WTC11 (cell line): ENCODE measurements at regions not wholly inside any gene's neighbourhood (a gene's known extent, or its start where the extent isn't known, plus 50 kb on each side); places are given as distances from the start of the nearest gene placed in this dataset.

Experiments used
- ATAC-seq: fragments of 200-7000 bp; cut with Tn5 transposase; 2 replicates; pipeline ENCODE4 v1.10.0; 2021; ENCODE audit warnings: mild to moderate bottlenecking, moderate library complexity
- CTCF ChIA-PET: fragments of 300-600 bp; sonication (Branson Sonifier 250); formaldehyde crosslinking; loops from one replicate; lab custom pipeline; 2021; ENCODE audit warnings: antibody characterized with exemption; lab: Charles Lee
- POLR2A ChIA-PET: fragments of 350-600 bp; sonication (Branson Sonifier 250); formaldehyde crosslinking; loops from one replicate; lab custom pipeline; 2021; ENCODE audit warnings: antibody characterized with exemption; lab: Charles Lee
- DNase-seq: peaks from one replicate; pipeline ENCODE4 v3.0.0; 2021; ENCODE audit warnings: low spot score
- H3K27ac Mint-ChIP-seq: 2 replicates; pipeline ENCODE4 v1.8.0; 2021; ENCODE audit warnings: mixed read lengths
- H3K27me3 Mint-ChIP-seq: 2 replicates; pipeline ENCODE4 v1.8.0; 2021; ENCODE audit warnings: low read depth, mild to moderate bottlenecking, moderate library complexity, mixed read lengths
- H3K36me3 Mint-ChIP-seq: 2 replicates; pipeline ENCODE4 v1.8.0; 2021; ENCODE audit warnings: mixed read lengths
- H3K4me1 Mint-ChIP-seq: 2 replicates; pipeline ENCODE4 v1.8.0; 2022; ENCODE audit warnings: mixed read lengths
- H3K4me3 Mint-ChIP-seq: 2 replicates; pipeline ENCODE4 v1.8.0; 2021; ENCODE audit warnings: mild to moderate bottlenecking, moderate library complexity, mixed read lengths
- H3K9me3 Mint-ChIP-seq: 2 replicates; pipeline ENCODE4 v1.8.0; 2021; ENCODE audit warnings: mixed read lengths
- AR ChIP-seq: fragments of 250-450 bp; sonication (Bioruptor Pico); IDR thresholded peaks from 2 replicates; pipeline ENCODE4 v1.9.0; 2021; ENCODE audit warnings: mild to moderate bottlenecking
- ATF3 ChIP-seq: sonication (generic); formaldehyde crosslinking; conservative IDR thresholded peaks from 2 replicates; pipeline ENCODE4 v1.8.1; 2022; ENCODE audit warnings: mild to moderate bottlenecking, missing genetic modification reagents
- CREB1 ChIP-seq: sonication (generic); formaldehyde crosslinking; IDR thresholded peaks from 2 replicates; pipeline ENCODE4 v1.8.0; 2023; ENCODE audit warnings: mild to moderate bottlenecking, missing genetic modification reagents
- EMX1 ChIP-seq: fragments of 250-450 bp; sonication (Bioruptor Pico); IDR thresholded peaks from 2 replicates; pipeline ENCODE4 v1.8.0; 2021; ENCODE audit warnings: mild to moderate bottlenecking
- FOXK1 ChIP-seq: sonication (generic); formaldehyde crosslinking; IDR thresholded peaks from 2 replicates; pipeline ENCODE4 v1.8.0; 2022; ENCODE audit warnings: mild to moderate bottlenecking, moderate library complexity, missing genetic modification reagents
- FOXP1 ChIP-seq: sonication (generic); formaldehyde crosslinking; IDR thresholded peaks from 2 replicates; pipeline ENCODE4 v1.8.0; 2022; ENCODE audit warnings: missing genetic modification reagents, mild to moderate bottlenecking, moderate library complexity, borderline replicate concordance
- HMGXB4 ChIP-seq: sonication (generic); formaldehyde crosslinking; IDR thresholded peaks from 2 replicates; pipeline ENCODE4 v1.8.1; 2023; ENCODE audit warnings: mild to moderate bottlenecking, moderate library complexity, missing genetic modification reagents
- NR1H2 ChIP-seq: sonication (generic); formaldehyde crosslinking; IDR thresholded peaks from 2 replicates; pipeline ENCODE4 v1.9.0; 2021; ENCODE audit warnings: mild to moderate bottlenecking, moderate library complexity, missing genetic modification reagents
- NR2C2 ChIP-seq: sonication (generic); formaldehyde crosslinking; IDR thresholded peaks from 2 replicates; pipeline ENCODE4 v1.8.0; 2022; ENCODE audit warnings: mild to moderate bottlenecking, missing genetic modification reagents
- OVOL2 ChIP-seq: fragments of 250-450 bp; sonication (Bioruptor Pico); IDR thresholded peaks from 2 replicates; pipeline ENCODE4 v1.9.0; 2021; ENCODE audit warnings: mild to moderate bottlenecking, borderline replicate concordance
- PRRX2 ChIP-seq: fragments of 250-450 bp; sonication (Bioruptor Pico); IDR thresholded peaks from 2 replicates; pipeline ENCODE4 v1.8.0; 2021; ENCODE audit warnings: mild to moderate bottlenecking
- SMAD4 ChIP-seq: sonication (generic); formaldehyde crosslinking; IDR thresholded peaks from 2 replicates; pipeline ENCODE4 v1.8.0; 2022; ENCODE audit warnings: mild to moderate bottlenecking, missing genetic modification reagents
- SP1 ChIP-seq: sonication (generic); formaldehyde crosslinking; conservative IDR thresholded peaks from 2 replicates; pipeline ENCODE4 v1.8.1; 2022; ENCODE audit warnings: missing genetic modification reagents
- USF1 ChIP-seq: sonication (generic); formaldehyde crosslinking; IDR thresholded peaks from 2 replicates; pipeline ENCODE4 v1.8.0; 2022; ENCODE audit warnings: mild to moderate bottlenecking, missing genetic modification reagents
- ZBTB21 ChIP-seq: sonication (generic); formaldehyde crosslinking; IDR thresholded peaks from 2 replicates; pipeline ENCODE4 v1.8.1; 2023; ENCODE audit warnings: mild to moderate bottlenecking, missing genetic modification reagents, borderline replicate concordance
- ZBTB43 ChIP-seq: sonication (generic); formaldehyde crosslinking; IDR thresholded peaks from 2 replicates; pipeline ENCODE4 v1.8.1; 2023; ENCODE audit warnings: mild to moderate bottlenecking, missing genetic modification reagents
- ZNF138 ChIP-seq: sonication (generic); formaldehyde crosslinking; conservative IDR thresholded peaks from 2 replicates; pipeline ENCODE4 v1.8.1; 2022; ENCODE audit warnings: mild to moderate bottlenecking, moderate library complexity, missing genetic modification reagents
- ZNF416 ChIP-seq: fragments of 250-450 bp; sonication (Bioruptor Pico); IDR thresholded peaks from 2 replicates; pipeline ENCODE4 v1.9.0; 2021; ENCODE audit warnings: mild to moderate bottlenecking, inconsistent platforms
- ZNF532 ChIP-seq: fragments of 250-450 bp; sonication (Bioruptor Pico); IDR thresholded peaks from 2 replicates; pipeline ENCODE4 v1.9.0; 2021; ENCODE audit warnings: mild to moderate bottlenecking, borderline replicate concordance
- ZSCAN18 ChIP-seq: fragments of 250-450 bp; sonication (Bioruptor Pico); IDR thresholded peaks from 2 replicates; pipeline ENCODE4 v2.1.2; 2022; ENCODE audit warnings: mild to moderate bottlenecking, moderate library complexity

- no peak for TF ChIP-seq NR2C2
- no peak for TF ChIP-seq SP1 (CRISPR knock-in tag)
- TF ChIP-seq ZSCAN18 (CRISPR knock-in tag): no peak
- no peak for TF ChIP-seq SMAD4 (CRISPR knock-in tag)
- TF ChIP-seq OVOL2: no peak
- no peak for TF ChIP-seq CREB1 (CRISPR knock-in tag)
- no peak for TF ChIP-seq NR1H2 (CRISPR knock-in tag)
- TF ChIP-seq FOXK1: no peak
These were observed 247.7 kb upstream of the ZMIZ1 start (continued) for GRCh38 chr10:78821052-78821451.

GRCh38 chr10:78828647-78829539, 239.9 kb upstream of the ZMIZ1 start:
- ATAC-seq: no peak
- H3K36me3 Mint-ChIP-seq: peaks cover 7% of the 10 kb centered on the region

GRCh38 chr10:78829565-78829964, 239.2 kb upstream of the ZMIZ1 start:
- Mint-ChIP-seq H3K27me3 (peaks cover 11% of the 10 kb centered on the region), H3K27ac (no peak overlapping the region), H3K4me3 (no peak overlapping the region), H3K9me3 (peaks cover 26% of the 10 kb centered on the region), H3K4me1 (peaks cover 9% of the 10 kb centered on the region), H3K36me3 (peaks cover 13% of the 10 kb centered on the region)
- no peak for ATAC-seq
- ChIA-PET POLR2A (no interaction called here), CTCF (no interaction called here)
- no peak for DNase-seq
- TF ChIP-seq ATF3 (CRISPR knock-in tag) (no peak), FOXP1 (CRISPR knock-in tag) (no peak), OVOL2 (no peak), ZNF138 (CRISPR knock-in tag) (no peak), PRRX2 (CRISPR knock-in tag) (no peak), ZBTB21 (no peak), ZNF532 (no peak), USF1 (CRISPR knock-in tag) (no peak), ZBTB43 (CRISPR knock-in tag) (no peak), AR (CRISPR knock-in tag) (no peak)

More at GRCh38 chr10:78828647-78829539, 239.9 kb upstream of the ZMIZ1 start:
- DNase-seq: no peak
- Mint-ChIP-seq H3K9me3 (peaks cover 23% of the 10 kb centered on the region), H3K27ac (no peak overlapping the region), H3K4me1 (peaks cover 9% of the 10 kb centered on the region), H3K4me3 (no peak overlapping the region), H3K27me3 (peaks cover 6% of the 10 kb centered on the region)
- TF ChIP-seq EMX1 (CRISPR knock-in tag) (no peak), ZNF416 (no peak), HMGXB4 (CRISPR knock-in tag) (no peak)
- POLR2A ChIA-PET: no interaction called here
- CTCF ChIA-PET: no interaction called here
